IMR-90 (cell line): ENCODE measurements at regions not wholly inside any gene's neighbourhood (a gene's known extent, or its start where the extent isn't known, plus 50 kb on each side); places are given as distances from the start of the nearest gene placed in this dataset.

Experiments
- ATAC-seq: fragments of 200-7000 bp; cut with Tn5 transposase; 2 replicates; pipeline ENCODE4 v1.9.1; 2020; ENCODE audit warnings: low read depth, mild to moderate bottlenecking, moderate library complexity
- BruUV-seq: library from RNA; stranded (reverse); fragments of 400-500 nt; replicated peaks from 2 replicates; lab custom pipeline; 2021; lab: Mats Ljungman, UMichigan
- CTCF ChIA-PET: fragments of 300-600 bp; formaldehyde crosslinking; extraction: SDS; loops from one replicate; lab custom pipeline; 2021; ENCODE audit warnings: antibody characterized with exemption; lab: Yijun Ruan, JAX
- POLR2A ChIA-PET: fragments of 300-600 bp; sonication (Branson Sonifier 250); formaldehyde crosslinking; loops from one replicate; lab custom pipeline; 2022; ENCODE audit warnings: antibody characterized with exemption; ENCODE audit not compliant: unreplicated experiment; lab: Charles Lee
- DNase-seq: peaks from one replicate; pipeline ENCODE4 v3.0.0; 2013
- H2AFZ ChIP-seq: replicated peaks from 2 replicates; pipeline ENCODE3; 2013; ENCODE audit warnings: low read length, mild to moderate bottlenecking; ENCODE audit not compliant: poor library complexity
- H2AK5ac ChIP-seq: 2 replicates; pipeline ENCODE4 v1.6.1; 2013; ENCODE audit warnings: low read depth, low read length, inconsistent platforms
- H2AK9ac ChIP-seq: replicated peaks from 2 replicates; pipeline ENCODE3; 2013; ENCODE audit warnings: mild to moderate bottlenecking, low read depth, low read length, moderate library complexity; ENCODE audit not compliant: poor library complexity
- H2BK120ac ChIP-seq: 2 replicates; pipeline ENCODE4 v1.6.1; 2013; ENCODE audit warnings: low read depth, low read length, inconsistent platforms
- H2BK15ac ChIP-seq: 3 replicates; pipeline ENCODE4 v1.6.1; 2013; ENCODE audit warnings: low read depth, low read length, inconsistent platforms
- H2BK20ac ChIP-seq: 2 replicates; pipeline ENCODE4 v1.6.1; 2013; ENCODE audit warnings: low read depth, mild to moderate bottlenecking, inconsistent platforms, low read length, moderate library complexity
- H2BK5ac ChIP-seq: 2 replicates; pipeline ENCODE4 v1.6.1; 2013; ENCODE audit warnings: mild to moderate bottlenecking, low read depth, low read length, inconsistent platforms; ENCODE audit not compliant: poor library complexity, severe bottlenecking
- H3K14ac ChIP-seq: replicated peaks from 2 replicates; pipeline ENCODE4 v1.6.1; 2013; ENCODE audit warnings: low read depth, low read length, inconsistent platforms
- H3K18ac ChIP-seq: 2 replicates; pipeline ENCODE4 v1.6.1; 2013; ENCODE audit warnings: low read depth, low read length, control low read depth
- H3K23ac ChIP-seq: 2 replicates; pipeline ENCODE4 v1.6.1; 2013; ENCODE audit warnings: low read depth, low read length, inconsistent platforms
- H3K27ac ChIP-seq: 2 replicates; pipeline ENCODE4 v1.5.1; 2013; ENCODE audit warnings: mild to moderate bottlenecking, control low read depth, low read length; ENCODE audit not compliant: insufficient read depth
- H3K27me3 ChIP-seq: 2 replicates; pipeline ENCODE4 v1.6.1; 2013; ENCODE audit warnings: low read length; ENCODE audit not compliant: control insufficient read depth, insufficient read depth
- H3K36me3 ChIP-seq: 2 replicates; pipeline ENCODE4 v1.6.1; 2013; ENCODE audit warnings: low read length, mixed read lengths; ENCODE audit not compliant: control insufficient read depth, insufficient read depth
- H3K4ac ChIP-seq: 2 replicates; pipeline ENCODE4 v1.6.1; 2013; ENCODE audit warnings: low read depth, low read length, inconsistent platforms
- H3K4me1 ChIP-seq: 2 replicates; pipeline ENCODE4 v1.6.1; 2013; ENCODE audit warnings: low read length, mixed read lengths; ENCODE audit not compliant: control insufficient read depth, insufficient read depth
- H3K4me2 ChIP-seq: 2 replicates; pipeline ENCODE4 v1.6.1; 2013; ENCODE audit warnings: low read depth, mild to moderate bottlenecking, control low read depth, low read length, moderate library complexity
- H3K4me3 ChIP-seq: 2 replicates; pipeline ENCODE4 v1.5.1; 2013; ENCODE audit warnings: low read depth, mild to moderate bottlenecking, control low read depth, low read length, moderate library complexity; ENCODE audit not compliant: insufficient read depth
- H3K56ac ChIP-seq: 2 replicates; pipeline ENCODE4 v1.6.1; 2013; ENCODE audit warnings: low read length, inconsistent platforms; ENCODE audit not compliant: insufficient read depth; ENCODE audit errors: extremely low read depth
- H3K79me1 ChIP-seq, 2 experiments: 2 replicates each; pipeline ENCODE4 v1.6.1; 2013; ENCODE audit warnings: low read length in 2 of 2, inconsistent platforms in 1 of 2, low read depth in 1 of 2
- H3K9ac ChIP-seq: 2 replicates; pipeline ENCODE4 v1.6.1; 2013; ENCODE audit warnings: low read depth, low read length, control low read depth
- H3K9me1 ChIP-seq: 2 replicates; pipeline ENCODE4 v1.6.1; 2013; ENCODE audit warnings: low read length, inconsistent platforms; ENCODE audit not compliant: insufficient read depth
- H3K9me3 ChIP-seq: 2 replicates; pipeline ENCODE4 v1.6.1; 2013; ENCODE audit warnings: low read length; ENCODE audit not compliant: control insufficient read depth, insufficient read depth
- H4K20me1 ChIP-seq: 2 replicates; pipeline ENCODE4 v1.6.1; 2013; ENCODE audit warnings: low read length, inconsistent platforms; ENCODE audit not compliant: insufficient read depth
- H4K5ac ChIP-seq: 2 replicates; pipeline ENCODE4 v1.6.1; 2013; ENCODE audit warnings: mild to moderate bottlenecking, low read depth, low read length, control low read depth
- H4K8ac ChIP-seq, 2 experiments: 2 replicates each; pipeline ENCODE4 v1.6.1; 2013; ENCODE audit warnings: low read depth in 2 of 2, low read length in 2 of 2, control low read depth in 1 of 2, inconsistent platforms in 1 of 2
- H4K91ac ChIP-seq: 2 replicates; pipeline ENCODE4 v1.6.1; 2013; ENCODE audit warnings: low read depth, low read length, inconsistent platforms; ENCODE audit not compliant: insufficient read depth
- MXI1 ChIP-seq: IDR thresholded peaks from 2 replicates; pipeline ENCODE4 v1.6.1; 2012; ENCODE audit warnings: low read depth, mild to moderate bottlenecking, low read length, moderate library complexity, borderline replicate concordance
- RCOR1 ChIP-seq: IDR thresholded peaks from 2 replicates; pipeline ENCODE4 v1.6.1; 2012; ENCODE audit warnings: mild to moderate bottlenecking, low read length, improper control_type of control experiment; ENCODE audit not compliant: insufficient replicate concordance
- WGBS, 2 experiments: methylation state at CpG; one replicate each; pipeline versions ENCODE4 v1.1.5 to v1.1.7; 2013; ENCODE audit warnings: missing lambda C conversion rate in 2 of 2; ENCODE audit not compliant: insufficient read length in 1 of 2; ENCODE audit errors: extremely low coverage in 2 of 2; 5-methylcytosine and 5-hydroxymethylcytosine counted together
- dilution Hi-C: fragments of 300-500 bp; cut with HindIII; formaldehyde crosslinking; loops from one replicate; pipeline ENCODE4 v1.14.3; 2018; ENCODE audit warnings: low sequenced_read_pairs; ENCODE audit not compliant: unreplicated experiment
- in situ Hi-C: fragments of 300-500 bp; cut with MboI; formaldehyde crosslinking; loops from 3 replicates; pipeline ENCODE4 v1.14.3; 2019; ENCODE audit warnings: low sequenced_read_pairs, inconsistent platforms, mixed read lengths
- intact Hi-C: fragments of 100-400 bp; cut with micrococcal nuclease; formaldehyde crosslinking; loops from 2 replicates; pipeline ENCODE4 v1.10.0; 2022
- TF ChIP-seq, protein P1 (sequence below): fragments of 150-350 bp; IDR thresholded peaks from 2 replicates; pipeline ENCODE4 v1.6.1; 2016; ENCODE audit warnings: low read depth, mild to moderate bottlenecking, low read length, moderate library complexity, borderline replicate concordance
- TF ChIP-seq, protein P2 (sequence below): conservative IDR thresholded peaks from 2 replicates; pipeline ENCODE4 v1.5.1; 2012; ENCODE audit warnings: mild to moderate bottlenecking, low read depth, low read length, improper control_type of control experiment

GRCh38 chr3:104610730-104611652 lies 755.7 kb upstream of the ALCAM start:
- Histone ChIP-seq H3K27ac (no peak overlapping the region), H3K23ac (no peak overlapping the region), H3K14ac (no peak overlapping the region), H3K4ac (no peak overlapping the region), H3K9me1 (no peaks in the 10 kb centered on the region), H2BK15ac (no peak overlapping the region), H4K5ac (no peak overlapping the region), H2BK5ac (no peak overlapping the region), H4K91ac (no peak overlapping the region), H3K27me3 (no peaks in the 10 kb centered on the region), H2AK5ac (no peak overlapping the region), H4K20me1 (no peaks in the 10 kb centered on the region), H2BK120ac (no peak overlapping the region), H4K8ac (no peak overlapping the region), H3K4me2 (no peak overlapping the region), H3K4me1 (no peaks in the 10 kb centered on the region), H2AK9ac (no peak overlapping the region), H3K56ac (no peak overlapping the region), H2AFZ (no peak overlapping the region), H3K79me1 (no peaks in the 10 kb centered on the region), H3K18ac (no peak overlapping the region), H3K4me3 (no peak overlapping the region), H3K9me3 (no peaks in the 10 kb centered on the region), H3K36me3 (no peaks in the 10 kb centered on the region), H2BK20ac (no peak overlapping the region), H3K9ac (no peak overlapping the region)
- TF ChIP-seq MXI1 (no peak), RCOR1 (no peak)
- TF ChIP-seq, protein P1, sequence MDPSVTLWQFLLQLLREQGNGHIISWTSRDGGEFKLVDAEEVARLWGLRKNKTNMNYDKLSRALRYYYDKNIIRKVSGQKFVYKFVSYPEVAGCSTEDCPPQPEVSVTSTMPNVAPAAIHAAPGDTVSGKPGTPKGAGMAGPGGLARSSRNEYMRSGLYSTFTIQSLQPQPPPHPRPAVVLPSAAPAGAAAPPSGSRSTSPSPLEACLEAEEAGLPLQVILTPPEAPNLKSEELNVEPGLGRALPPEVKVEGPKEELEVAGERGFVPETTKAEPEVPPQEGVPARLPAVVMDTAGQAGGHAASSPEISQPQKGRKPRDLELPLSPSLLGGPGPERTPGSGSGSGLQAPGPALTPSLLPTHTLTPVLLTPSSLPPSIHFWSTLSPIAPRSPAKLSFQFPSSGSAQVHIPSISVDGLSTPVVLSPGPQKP = no peak
- TF ChIP-seq, protein P2, sequence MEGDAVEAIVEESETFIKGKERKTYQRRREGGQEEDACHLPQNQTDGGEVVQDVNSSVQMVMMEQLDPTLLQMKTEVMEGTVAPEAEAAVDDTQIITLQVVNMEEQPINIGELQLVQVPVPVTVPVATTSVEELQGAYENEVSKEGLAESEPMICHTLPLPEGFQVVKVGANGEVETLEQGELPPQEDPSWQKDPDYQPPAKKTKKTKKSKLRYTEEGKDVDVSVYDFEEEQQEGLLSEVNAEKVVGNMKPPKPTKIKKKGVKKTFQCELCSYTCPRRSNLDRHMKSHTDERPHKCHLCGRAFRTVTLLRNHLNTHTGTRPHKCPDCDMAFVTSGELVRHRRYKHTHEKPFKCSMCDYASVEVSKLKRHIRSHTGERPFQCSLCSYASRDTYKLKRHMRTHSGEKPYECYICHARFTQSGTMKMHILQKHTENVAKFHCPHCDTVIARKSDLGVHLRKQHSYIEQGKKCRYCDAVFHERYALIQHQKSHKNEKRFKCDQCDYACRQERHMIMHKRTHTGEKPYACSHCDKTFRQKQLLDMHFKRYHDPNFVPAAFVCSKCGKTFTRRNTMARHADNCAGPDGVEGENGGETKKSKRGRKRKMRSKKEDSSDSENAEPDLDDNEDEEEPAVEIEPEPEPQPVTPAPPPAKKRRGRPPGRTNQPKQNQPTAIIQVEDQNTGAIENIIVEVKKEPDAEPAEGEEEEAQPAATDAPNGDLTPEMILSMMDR = 0 out of 2 replicates have a peak, but pooled peaks have one; percentile 18
- WGBS, 2 experiments = 80% methylated on average over 1 of the region's 4 CpGs; no CpG with 5 or more reads in 1 of the 2 experiments
- in situ Hi-C loops (loop anchor here (25.0 kb wide), 1 partner anchor 926 kb away; no protein-coding TSS in a partner anchor), intact Hi-C loops (no loop called here), dilution Hi-C loops (no loop called here)
- ATAC-seq (no peak), DNase-seq (no peak)
- POLR2A ChIA-PET = no interaction called here
- CTCF ChIA-PET = no interaction called here
- BruUV-seq = no TSS peak
